ENCODE measurements at regions not wholly inside any gene's neighbourhood (a gene's known extent, or its start where the extent isn't known, plus 50 kb on each side); places are given as distances from the start of the nearest gene placed in this dataset.

GRCh38 chr7:91533996-91534395 is 269.8 kb downstream of the FZD1 start:
- DNase-seq, result no peak

- no peak for DNase-seq
Observed at GRCh38 chr7:91537260-91538152, 273.3 kb downstream of the FZD1 start.

GRCh38 chr7:91541641-91542040 is 277.4 kb downstream of the FZD1 start:
- DNase-seq, result no peak

- DNase-seq, result no peak
Observed at GRCh38 chr7:91543646-91544045, 279.4 kb downstream of the FZD1 start.

- DNase-seq, result no peak
Observed at GRCh38 chr7:91549878-91550277, 285.6 kb downstream of the FZD1 start.

GRCh38 chr7:91550931-91551330 is 286.7 kb downstream of the FZD1 start:
- DNase-seq, result no peak

- no peak for DNase-seq
Observed at GRCh38 chr7:91551377-91552175, 287.3 kb downstream of the FZD1 start.

GRCh38 chr7:91553410-91553895 is 289.2 kb downstream of the FZD1 start:
- no peak for DNase-seq

GRCh38 chr7:91554883-91555282 is 290.6 kb downstream of the FZD1 start:
- DNase-seq, result no peak

GRCh38 chr7:91556239-91556638 is 292.0 kb downstream of the FZD1 start:
- DNase-seq, result no peak

GRCh38 chr7:91556956-91557650 is 292.9 kb downstream of the FZD1 start:
- no peak for DNase-seq

GRCh38 chr7:91557789-91558404 is 293.7 kb downstream of the FZD1 start:
- no peak for DNase-seq

GRCh38 chr7:91559947-91560346 is 295.7 kb downstream of the FZD1 start:
- no peak for DNase-seq

GRCh38 chr7:91564101-91564500 is 299.9 kb downstream of the FZD1 start:
- no peak for DNase-seq

- no peak for DNase-seq
Observed at GRCh38 chr7:91564541-91564940, 300.3 kb downstream of the FZD1 start.

- DNase-seq, result no peak
Observed at GRCh38 chr7:91565499-91566401, 301.5 kb downstream of the FZD1 start.

- no peak for DNase-seq
Observed at GRCh38 chr7:91566402-91566732, 302.1 kb downstream of the FZD1 start.

- DNase-seq, result no peak
Observed at GRCh38 chr7:91567081-91568012, 303.1 kb downstream of the FZD1 start.

GRCh38 chr7:91568138-91568537 is 303.9 kb downstream of the FZD1 start:
- no peak for DNase-seq

GRCh38 chr7:91569728-91570457 is 305.7 kb downstream of the FZD1 start:
- DNase-seq, result no peak

Data from GF-D8 (cell line).